Muscle of arm (tissue), 1 donor: ENCODE measurements at regions not wholly inside any gene's neighbourhood (a gene's known extent, or its start where the extent isn't known, plus 50 kb on each side); places are given as distances from the start of the nearest gene placed in this dataset.
A peak's percentile ranks its signal among the peaks of the same experiment; 100 is the strongest.
"Not testable (repeated sequence)": the region's sequence is repeated elsewhere in the genome, so short reads cannot be mapped to it uniquely, and the experiment has no call there.

ENCODE experiments used
- DNase-seq: peaks from one replicate; pipeline ENCODE4 v3.0.0-alpha.2; 2013

GRCh38 chr4:159655547-159655946 lies 552.7 kb downstream of the RAPGEF2 start:
- no peak for DNase-seq

- no peak for DNase-seq
Measured at GRCh38 chr4:159669094-159669493, 566.2 kb downstream of the RAPGEF2 start.

- no peak for DNase-seq
Measured at GRCh38 chr4:159673221-159673620, 570.3 kb downstream of the RAPGEF2 start.

DNA sequence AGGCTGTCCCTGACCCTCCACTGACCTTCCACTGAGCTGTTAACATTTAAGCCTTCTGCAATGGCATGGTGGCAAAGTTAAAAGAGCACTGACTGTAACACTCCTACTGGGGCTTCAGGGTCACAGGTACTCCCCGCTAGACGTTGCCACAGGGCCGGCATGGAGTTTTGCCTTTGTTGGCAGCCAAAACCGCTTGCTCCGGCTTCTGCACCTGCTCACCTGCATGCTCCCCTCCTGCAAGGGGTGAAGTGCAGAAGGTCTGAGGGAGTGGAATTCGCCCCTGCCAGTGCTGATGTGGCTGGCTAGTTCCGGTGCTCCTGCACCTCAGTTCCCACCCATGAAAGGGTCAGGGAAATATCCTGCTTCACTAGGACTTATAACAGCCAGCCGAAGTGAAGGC lies 571.4 kb downstream of the RAPGEF2 start:
- no peak for DNase-seq

GRCh38 chr4:159677521-159677920 lies 574.6 kb downstream of the RAPGEF2 start:
- no peak for DNase-seq

- no peak for DNase-seq
Measured at GRCh38 chr4:159682996-159683395, 580.1 kb downstream of the RAPGEF2 start.

GRCh38 chr4:159684061-159684460 lies 581.2 kb downstream of the RAPGEF2 start:
- DNase-seq: no peak

GRCh38 chr4:159685340-159686092 lies 582.6 kb downstream of the RAPGEF2 start:
- peak; percentile 15 for DNase-seq

GRCh38 chr4:159689526-159689925 lies 586.6 kb downstream of the RAPGEF2 start:
- no peak for DNase-seq

DNA sequence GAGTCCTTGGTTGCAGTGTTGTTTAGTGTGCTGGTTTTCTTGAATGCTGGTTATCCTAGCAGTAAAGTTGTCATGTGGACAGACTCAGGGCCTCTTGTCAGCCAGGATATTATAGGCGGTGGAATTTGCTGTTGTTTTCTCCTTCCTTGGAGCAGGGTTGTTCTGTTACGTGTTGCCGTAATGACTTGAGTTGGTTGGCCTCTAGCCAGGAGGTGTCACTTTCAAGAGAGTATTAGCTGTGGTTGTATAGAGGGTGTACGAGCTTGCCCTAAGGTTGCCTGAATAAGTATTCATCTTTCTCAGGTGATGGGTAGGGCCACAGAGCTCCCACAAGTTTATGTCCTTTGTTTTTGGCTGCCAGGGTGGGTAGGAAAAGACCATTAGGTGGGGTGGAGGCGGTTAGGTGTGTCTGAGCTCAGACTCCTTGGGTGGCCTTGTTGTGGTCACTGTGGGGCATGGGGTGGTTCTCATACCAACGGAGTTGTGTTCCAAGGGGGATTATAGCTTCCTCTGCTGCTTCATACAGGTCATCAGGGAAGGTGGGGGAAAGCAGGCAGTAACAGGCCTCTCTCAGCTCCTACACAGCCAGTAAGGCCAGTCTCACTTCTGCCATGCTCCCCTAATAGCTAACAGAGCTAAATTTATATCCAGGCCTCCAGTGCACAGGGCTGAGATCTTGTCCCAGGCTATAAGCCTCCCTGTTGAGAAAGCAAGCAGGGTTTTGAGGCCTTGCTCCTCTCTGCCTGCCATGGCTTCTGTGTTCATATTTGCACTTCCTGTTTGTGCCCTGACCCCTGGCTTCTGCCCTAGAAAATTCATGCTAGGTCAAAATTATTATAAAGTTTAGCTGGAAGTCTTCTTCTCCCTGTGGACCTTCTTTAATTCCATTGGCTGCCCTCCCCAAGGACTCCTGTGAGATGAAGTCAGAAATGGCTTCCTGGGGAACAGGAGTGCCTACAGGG lies 594.7 kb downstream of the RAPGEF2 start:
- no peak for DNase-seq

GRCh38 chr4:159698336-159698735 lies 595.5 kb downstream of the RAPGEF2 start:
- DNase-seq: no peak

GRCh38 chr4:159702200-159702599 lies 599.3 kb downstream of the RAPGEF2 start:
- DNase-seq: no peak

GRCh38 chr4:159705334-159705733 lies 602.5 kb downstream of the RAPGEF2 start:
- no peak for DNase-seq

GRCh38 chr4:159706704-159707103 lies 603.8 kb downstream of the RAPGEF2 start:
- DNase-seq: no peak

GRCh38 chr4:159715180-159715579 lies 612.3 kb downstream of the RAPGEF2 start:
- DNase-seq: not testable (repeated sequence)

GRCh38 chr4:159719531-159719930 lies 616.7 kb downstream of the RAPGEF2 start:
- no peak for DNase-seq

DNA sequence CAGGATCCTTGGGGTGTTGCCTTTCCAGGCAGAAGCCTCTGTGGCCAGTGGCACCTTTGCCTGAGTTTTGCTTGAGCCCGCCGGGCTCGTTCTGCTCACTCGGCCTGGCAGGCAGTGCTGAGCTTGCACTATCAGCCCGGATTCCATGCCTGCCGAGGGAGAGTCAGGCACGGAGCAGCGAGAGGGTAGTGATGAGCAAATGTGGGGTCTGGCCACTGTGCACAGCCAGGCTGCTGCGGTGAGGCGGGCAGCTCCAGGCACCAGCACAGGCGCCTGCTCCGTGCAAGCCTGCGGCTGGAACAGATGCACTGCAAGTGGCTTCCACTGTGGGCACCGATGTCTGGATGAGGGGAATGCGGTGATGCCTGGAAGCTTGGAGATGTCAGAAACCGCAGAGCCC lies 619.2 kb downstream of the RAPGEF2 start:
- no peak for DNase-seq

GRCh38 chr4:159722918-159723317 lies 620.0 kb downstream of the RAPGEF2 start:
- DNase-seq: no peak

GRCh38 chr4:159723341-159724048 lies 620.6 kb downstream of the RAPGEF2 start:
- DNase-seq: no peak

DNA sequence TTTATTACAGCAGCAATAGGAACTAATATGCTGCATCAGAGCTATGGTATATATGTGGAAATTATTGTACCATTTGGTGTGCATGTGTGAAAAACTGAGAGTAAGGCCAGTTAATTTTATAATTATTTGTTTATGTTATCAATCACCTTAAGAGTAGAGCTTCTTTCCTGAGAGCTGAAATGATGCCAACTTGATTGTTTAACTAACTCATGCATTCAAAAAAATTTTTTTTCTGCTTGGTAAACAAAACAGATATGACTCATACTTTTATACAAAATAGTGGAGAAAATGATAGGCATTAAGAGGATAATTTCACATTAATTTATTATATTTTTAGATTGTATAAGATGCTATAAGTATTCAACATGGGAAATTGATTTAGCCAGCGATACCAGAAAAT lies 622.7 kb downstream of the RAPGEF2 start:
- DNase-seq: no peak

GRCh38 chr4:159735281-159736207 lies 632.7 kb downstream of the RAPGEF2 start:
- DNase-seq: no peak
